ENCODE measurements at regions not wholly inside any gene's neighbourhood (a gene's known extent, or its start where the extent isn't known, plus 50 kb on each side); places are given as distances from the start of the nearest gene placed in this dataset.

- Histone ChIP-seq H3K9ac (replicated peaks in 1 of 4; ENCODE audit: extremely low read depth in 1 of 4, low read depth in 3 of 4, low read length in 3 of 4) (no peak overlapping the region), H2BK12ac (ENCODE audit: low read depth, low read length) (no peak overlapping the region), H3K56ac (replicated peaks; ENCODE audit: insufficient read length, low read depth, low read length) (no peak overlapping the region), H3K23ac (ENCODE audit: insufficient read length) (no peak overlapping the region), H4K8ac (ENCODE audit: extremely low read depth, insufficient read depth, low read length) (no peak overlapping the region), H2BK15ac (ENCODE audit: low read length) (no peak overlapping the region), H2AFZ (ENCODE audit: low read length) (no peak overlapping the region), H2AK5ac (ENCODE audit: low read depth, low read length) (no peak overlapping the region), H4K5ac (ENCODE audit: insufficient read length, low read depth, low read length) (no peak overlapping the region), H2BK5ac (ENCODE audit: low read depth, low read length) (no peak overlapping the region), H3K4me1 (replicated peaks in 1 of 4; ENCODE audit: control insufficient read depth in 3 of 4, insufficient read depth in 4 of 4, low read length in 3 of 4) (peaks cover 0 to 5% (median 1%) of the 10 kb centered on the region in 4 experiments; a peak in 4 of 7 replicates), H3K23me2 (ENCODE audit: low read depth, low read length) (peaks cover 7% of the 10 kb centered on the region; the same call in 1 of the 2 replicates), H3K14ac (ENCODE audit: insufficient read length) (no peak overlapping the region), H2BK120ac (replicated peaks; ENCODE audit: low read depth, low read length) (no peak overlapping the region), H4K20me1 (replicated peaks in 1 of 2; ENCODE audit: control insufficient read depth in 1 of 2, insufficient read depth in 2 of 2, low read length in 2 of 2) (no peaks in the 10 kb centered on the region), H3K79me2 (ENCODE audit: control insufficient read depth in 1 of 2, insufficient read depth in 2 of 2, low read length in 2 of 2) (no peaks in the 10 kb centered on the region), H3K4ac (replicated peaks; ENCODE audit: insufficient read length, low read depth, low read length) (no peak overlapping the region), H3K27me3 (replicated peaks in 1 of 4; ENCODE audit: control insufficient read depth in 3 of 4, extremely low read depth in 1 of 4, insufficient read depth in 3 of 4, low read length in 3 of 4) (peaks cover 1 to 19% (median 15%) of the 10 kb centered on the region in 4 experiments), H3K27ac (ENCODE audit: low read depth, low read length) (no peak overlapping the region), H3K4me2 (ENCODE audit: insufficient read depth in 1 of 2, low read depth in 2 of 2, low read length in 2 of 2) (no peak overlapping the region), H3K36me3 (ENCODE audit: control insufficient read depth in 2 of 4, insufficient read depth in 4 of 4, low read length in 3 of 4) (no peaks in the 10 kb centered on the region), H3K18ac (ENCODE audit: extremely low read depth, low read length) (no peak overlapping the region), H2BK20ac (ENCODE audit: low read length) (no peak overlapping the region), H3K4me3 (ENCODE audit: extremely low read depth in 1 of 4, insufficient read depth in 2 of 4, low read depth in 3 of 4, low read length in 4 of 4) (no peak overlapping the region), H4K91ac (replicated peaks; ENCODE audit: insufficient read length, low read length) (no peak overlapping the region), H3K9me3 (ENCODE audit: insufficient read depth in 2 of 2, low read depth in 1 of 2, low read length in 1 of 2) (no peaks in the 10 kb centered on the region), H3K79me1 (ENCODE audit: low read depth, low read length) (no peaks in the 10 kb centered on the region)
- FAIRE-seq (no peak), DNase-seq (ENCODE audit: low read depth in 1 of 2, low spot score in 2 of 2) (no peak)
- TF ChIP-seq SUZ12 (IDR thresholded peaks at IDR 0.05; ENCODE audit: low read length) (no peak), MAFK (IDR thresholded peaks at IDR 0.05; ENCODE audit: low read depth, low read length) (peak; percentile 22; the same call in 1 of the 2 replicates), CHD2 (IDR thresholded peaks at IDR 0.05; ENCODE audit: low read length) (no peak), TBP (IDR thresholded peaks at IDR 0.05; ENCODE audit: low read depth, low read length) (no peak)
- ChIA-PET POLR2A (ENCODE audit: partially characterized antibody) (interaction anchor here (1.1 to 1.4 kb wide), 2 partner anchors 9 to 18 kb away, joined by 3 to 4 read pairs; no protein-coding TSS in a partner anchor), CTCF (ENCODE audit: partially characterized antibody) (interaction anchor here (0.8 to 5.9 kb wide), 4 partner anchors 9 to 241 kb away, joined by 3 to 36 read pairs (median 3); no protein-coding TSS in a partner anchor)
- 88% methylated on average over 7 of the region's 7 CpGs; no CpG with 5 or more reads in 1 of the 2 experiments for WGBS, 2 experiments (ENCODE audit: extremely low coverage in 1 of 2, insufficient coverage in 1 of 2, insufficient read length in 1 of 2, insufficient replicate concordance in 2 of 2, low coverage in 1 of 2, low lambda C conversion rate in 2 of 2, missing lambda C conversion rate in 1 of 2)
These were observed 96.0 kb upstream of the CPLX2 start for GRCh38 chr5:175775416-175775815.
